ENCODE measurements at regions not wholly inside any gene's neighbourhood (a gene's known extent, or its start where the extent isn't known, plus 50 kb on each side); places are given as distances from the start of the nearest gene placed in this dataset.
"Not testable (repeated sequence)": the region's sequence is repeated elsewhere in the genome, so short reads cannot be mapped to it uniquely, and the experiment has no call there.

DNA sequence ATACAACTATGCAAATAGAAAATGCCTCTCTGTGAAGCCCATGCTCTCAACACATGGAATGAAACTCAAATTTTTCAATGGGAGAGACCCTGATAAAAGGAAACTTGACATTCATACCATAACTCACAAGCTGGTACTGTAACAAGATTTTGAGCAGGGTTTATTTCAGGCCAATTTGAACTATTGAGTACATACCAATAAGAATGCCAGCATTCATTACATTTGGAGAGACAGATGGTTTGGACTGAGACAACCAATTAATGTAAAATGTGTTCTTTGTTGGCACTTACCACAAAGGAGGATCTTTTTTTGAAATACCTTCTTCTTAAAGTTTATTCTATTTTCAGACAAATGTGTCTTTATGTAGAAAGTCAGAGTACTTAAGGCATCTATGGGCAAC, 1357.0 kb upstream of the GOT2 start:
- DNase-seq (ENCODE audit: low read depth), result no peak
- no peak overlapping the region for H3K4me3 ChIP-seq (ENCODE audit: low read length)
- no peak for TF ChIP-seq CTCF (conservative IDR thresholded peaks at IDR 0.05; ENCODE audit: low read length)

GRCh38 chr16:60087530-60087929, 1353.4 kb upstream of the GOT2 start:
- H3K4me3 ChIP-seq (ENCODE audit: low read length), result no peak overlapping the region
- DNase-seq (ENCODE audit: low read depth), result no peak
- TF ChIP-seq CTCF (conservative IDR thresholded peaks at IDR 0.05; ENCODE audit: low read length), result no peak

- not testable (repeated sequence) for DNase-seq (ENCODE audit: low read depth); H3K4me3 ChIP-seq (ENCODE audit: low read length)
Observed at GRCh38 chr16:60078819-60079218, 1344.7 kb upstream of the GOT2 start.

DNA sequence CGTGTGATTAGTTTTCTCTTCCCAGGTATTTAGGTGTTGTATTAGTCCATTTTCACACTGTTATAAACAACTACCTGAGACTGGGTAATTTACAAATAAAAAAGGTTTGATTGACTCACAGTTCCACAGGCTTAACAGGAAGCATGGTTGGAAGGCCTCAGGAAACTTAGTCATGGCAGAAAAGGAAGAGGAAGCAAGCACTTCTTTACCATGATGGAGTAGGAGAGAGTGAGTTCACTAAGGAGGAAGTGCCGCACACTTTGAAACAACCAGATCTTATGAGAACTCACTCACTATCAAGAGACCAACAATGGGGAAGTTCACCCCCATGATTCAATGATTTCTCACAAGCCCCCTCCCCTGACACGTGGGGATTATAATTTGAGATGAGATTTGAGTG, 1343.7 kb upstream of the GOT2 start:
- TF ChIP-seq CTCF (conservative IDR thresholded peaks at IDR 0.05; ENCODE audit: low read length), result no peak
- H3K4me3 ChIP-seq (ENCODE audit: low read length), result no peak overlapping the region
- DNase-seq (ENCODE audit: low read depth), result no peak

- no peak for TF ChIP-seq CTCF (conservative IDR thresholded peaks at IDR 0.05; ENCODE audit: low read length)
- DNase-seq (ENCODE audit: low read depth), result no peak
- H3K4me3 ChIP-seq (ENCODE audit: low read length), result no peak overlapping the region
Observed at GRCh38 chr16:60074378-60074777, 1340.3 kb upstream of the GOT2 start.

DNA sequence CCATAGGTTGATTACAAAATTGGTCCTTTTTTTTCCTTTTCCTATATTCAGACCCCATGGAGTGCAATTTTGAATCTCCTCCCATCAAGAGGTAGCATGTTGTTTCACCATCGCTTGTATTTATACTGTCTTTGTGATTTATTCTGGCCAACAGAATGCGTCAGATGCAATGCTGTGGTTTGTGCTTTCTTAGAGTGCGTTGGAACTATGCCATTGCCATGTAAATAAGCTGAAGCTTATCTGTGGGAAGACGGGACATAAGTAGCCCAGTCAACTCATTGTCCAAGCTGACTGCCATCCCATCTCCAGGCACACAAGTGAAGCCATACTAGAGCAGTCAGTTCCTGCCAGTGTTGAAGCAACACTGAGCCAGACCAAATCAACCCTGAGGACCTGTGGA, 1339.3 kb upstream of the GOT2 start:
- H3K4me3 ChIP-seq (ENCODE audit: low read length), result no peak overlapping the region
- TF ChIP-seq CTCF (conservative IDR thresholded peaks at IDR 0.05; ENCODE audit: low read length), result no peak
- DNase-seq (ENCODE audit: low read depth), result no peak

GRCh38 chr16:60064026-60064425, 1329.9 kb upstream of the GOT2 start:
- DNase-seq (ENCODE audit: low read depth), result peak; percentile 1
- no peak overlapping the region for H3K4me3 ChIP-seq (ENCODE audit: low read length)
- TF ChIP-seq CTCF (conservative IDR thresholded peaks at IDR 0.05; ENCODE audit: low read length), result no peak

GRCh38 chr16:60061396-60061795, 1327.3 kb upstream of the GOT2 start:
- no peak for TF ChIP-seq CTCF (conservative IDR thresholded peaks at IDR 0.05; ENCODE audit: low read length)
- no peak overlapping the region for H3K4me3 ChIP-seq (ENCODE audit: low read length)
- no peak for DNase-seq (ENCODE audit: low read depth)

Measured in AG10803 (cell line).